Thoracic aorta (tissue), 2 donors: ENCODE measurements at regions not wholly inside any gene's neighbourhood (a gene's known extent, or its start where the extent isn't known, plus 50 kb on each side); places are given as distances from the start of the nearest gene placed in this dataset.

ENCODE experiments used
- ATAC-seq: fragments of 150-250 bp; one replicate; pipeline ENCODE4 v1.8.0; 2017; ENCODE audit warnings: low read depth; ENCODE audit not compliant: insufficient number of reproducible peaks, low FRiP score
- DNase-seq: peaks from one replicate; pipeline ENCODE4 v3.0.0-alpha.2; 2020; ENCODE audit warnings: low spot score
- H3K27ac ChIP-seq, 2 donors: fragments of 200-600 bp; sonication (generic); 1 replicate in 1 of 2; 2 replicates in 1 of 2; pipeline ENCODE4 v1.5.1; 2016; ENCODE audit warnings: mild to moderate bottlenecking in 2 of 2, moderate library complexity in 2 of 2
- H3K27me3 ChIP-seq: fragments of 200-600 bp; sonication (generic); replicated peaks from 2 replicates; pipeline ENCODE4 v1.6.0; 2016; ENCODE audit warnings: mild to moderate bottlenecking; ENCODE audit not compliant: insufficient read depth
- H3K36me3 ChIP-seq: fragments of 200-600 bp; sonication (generic); one replicate; pipeline ENCODE4 v1.5.1; 2016
- H3K4me1 ChIP-seq, 2 donors: fragments of 200-600 bp; sonication (generic); 1 replicate in 1 of 2; 2 replicates in 1 of 2; pipeline versions ENCODE4 v1.5.1 to v1.6.0; 2016; ENCODE audit warnings: low read depth in 2 of 2, mild to moderate bottlenecking in 1 of 2; ENCODE audit not compliant: control insufficient read depth in 1 of 2
- H3K4me3 ChIP-seq: fragments of 200-600 bp; sonication (generic); 2 replicates; pipeline ENCODE4 v1.5.1; 2016; ENCODE audit warnings: mild to moderate bottlenecking
- H3K9me3 ChIP-seq: fragments of 200-600 bp; sonication (generic); 2 replicates; pipeline ENCODE4 v1.5.1; 2016
- CTCF ChIP-seq: fragments of 200-600 bp; sonication (generic); IDR thresholded peaks from one replicate; pipeline ENCODE4 v1.5.1; 2019; ENCODE audit warnings: antibody characterized with exemption

GRCh38 chr2:221807706-221808105 lies 235.6 kb upstream of the EPHA4 start:
- Histone ChIP-seq H3K4me3 (no peak overlapping the region), H3K27me3 (no peaks in the 10 kb centered on the region), H3K4me1 (no peaks in the 10 kb centered on the region), H3K36me3 (no peaks in the 10 kb centered on the region), H3K27ac (no peak overlapping the region), H3K9me3 (no peaks in the 10 kb centered on the region)
- no peak for TF ChIP-seq CTCF
- no peak for DNase-seq
- ATAC-seq: no peak

GRCh38 chr2:221802089-221802488 lies 230.0 kb upstream of the EPHA4 start:
- DNase-seq (no peak), ATAC-seq (no peak)
- no peaks in the 10 kb centered on the region for H3K36me3 ChIP-seq
- no peak overlapping the region for H3K27ac ChIP-seq
- no peak for TF ChIP-seq CTCF
- no peak overlapping the region for H3K4me3 ChIP-seq
- no peaks in the 10 kb centered on the region for H3K9me3 ChIP-seq
- H3K4me1 ChIP-seq: no peaks in the 10 kb centered on the region
- H3K27me3 ChIP-seq: no peaks in the 10 kb centered on the region

GRCh38 chr2:221792971-221793521 lies 220.9 kb upstream of the EPHA4 start:
- DNase-seq (no peak), ATAC-seq (no peak)
- TF ChIP-seq CTCF: no peak
- Histone ChIP-seq H3K9me3 (no peaks in the 10 kb centered on the region), H3K27me3 (no peaks in the 10 kb centered on the region), H3K27ac (no peak overlapping the region), H3K36me3 (no peaks in the 10 kb centered on the region), H3K4me1 (no peaks in the 10 kb centered on the region), H3K4me3 (no peak overlapping the region)

GRCh38 chr2:221791844-221792243 lies 219.7 kb upstream of the EPHA4 start:
- no peak for ATAC-seq
- Histone ChIP-seq H3K27ac (no peak overlapping the region), H3K27me3 (no peaks in the 10 kb centered on the region), H3K36me3 (no peaks in the 10 kb centered on the region), H3K4me3 (no peak overlapping the region), H3K9me3 (no peaks in the 10 kb centered on the region), H3K4me1 (no peaks in the 10 kb centered on the region)
- TF ChIP-seq CTCF: no peak
- no peak for DNase-seq

- Histone ChIP-seq H3K27me3 (no peaks in the 10 kb centered on the region), H3K9me3 (no peaks in the 10 kb centered on the region), H3K4me3 (no peak overlapping the region), H3K4me1 (no peaks in the 10 kb centered on the region), H3K36me3 (no peaks in the 10 kb centered on the region), H3K27ac (no peak overlapping the region)
- ATAC-seq (no peak), DNase-seq (no peak)
- TF ChIP-seq CTCF: no peak
Observed at GRCh38 chr2:221787561-221787960, 215.5 kb upstream of the EPHA4 start.
